Effector memory CD4-positive, alpha-beta T cell (primary cell): ENCODE measurements at regions not wholly inside any gene's neighbourhood (a gene's known extent, or its start where the extent isn't known, plus 50 kb on each side); places are given as distances from the start of the nearest gene placed in this dataset.

ENCODE experiments used
- DNase-seq, 3 donors: peaks; one replicate each; pipeline ENCODE4 v3.0.0-alpha.2; 2020
- H3K27ac ChIP-seq: 2 replicates; pipeline ENCODE4 v1.7.0; 2013; ENCODE audit warnings: mild to moderate bottlenecking, low read length, moderate library complexity; ENCODE audit not compliant: insufficient read depth, poor library complexity, severe bottlenecking
- H3K27me3 ChIP-seq: replicated peaks from 2 replicates; pipeline ENCODE4 v1.7.0; 2013; ENCODE audit warnings: mild to moderate bottlenecking, low read length; ENCODE audit not compliant: insufficient read depth, control insufficient read depth, poor library complexity, severe bottlenecking
- H3K36me3 ChIP-seq: 2 replicates; pipeline ENCODE4 v1.7.0; 2013; ENCODE audit warnings: mild to moderate bottlenecking, low read length, moderate library complexity; ENCODE audit not compliant: control insufficient read depth, insufficient read depth
- H3K4me1 ChIP-seq: 2 replicates; pipeline ENCODE4 v1.7.0; 2013; ENCODE audit warnings: low read length, mild to moderate bottlenecking; ENCODE audit not compliant: control insufficient read depth, insufficient read depth, poor library complexity, severe bottlenecking
- H3K4me3 ChIP-seq: 2 replicates; pipeline ENCODE4 v1.7.0; 2013; ENCODE audit warnings: low read length, low read depth, mild to moderate bottlenecking; ENCODE audit not compliant: insufficient read depth, poor library complexity, severe bottlenecking
- H3K9me3 ChIP-seq: 2 replicates; pipeline ENCODE4 v1.7.0; 2013; ENCODE audit warnings: mild to moderate bottlenecking, low read length, moderate library complexity; ENCODE audit not compliant: control insufficient read depth

- H3K27ac ChIP-seq = no peak overlapping the region
- no peaks in the 10 kb centered on the region for H3K4me1 ChIP-seq
- no peaks in the 10 kb centered on the region for H3K9me3 ChIP-seq
- DNase-seq = no peak
- no peaks in the 10 kb centered on the region for H3K36me3 ChIP-seq
- H3K27me3 ChIP-seq = no peaks in the 10 kb centered on the region
- no peak overlapping the region for H3K4me3 ChIP-seq
These were observed 88.9 kb upstream of the SOX5 start for GRCh38 chr12:24038211-24038997.

GRCh38 chr12:24036438-24037216, 87.2 kb upstream of the SOX5 start:
- H3K27ac ChIP-seq = no peak overlapping the region
- H3K36me3 ChIP-seq = no peaks in the 10 kb centered on the region
- no peak overlapping the region for H3K4me3 ChIP-seq
- DNase-seq = no peak
- no peaks in the 10 kb centered on the region for H3K9me3 ChIP-seq
- H3K27me3 ChIP-seq = no peaks in the 10 kb centered on the region
- H3K4me1 ChIP-seq = no peaks in the 10 kb centered on the region

- no peak for DNase-seq
- no peak overlapping the region for H3K27ac ChIP-seq
- no peaks in the 10 kb centered on the region for H3K36me3 ChIP-seq
- H3K27me3 ChIP-seq = no peaks in the 10 kb centered on the region
- no peaks in the 10 kb centered on the region for H3K4me1 ChIP-seq
- H3K9me3 ChIP-seq = no peaks in the 10 kb centered on the region
- no peak overlapping the region for H3K4me3 ChIP-seq
These were observed 85.4 kb upstream of the SOX5 start for GRCh38 chr12:24034894-24035293.

- Histone ChIP-seq H3K27me3 (no peaks in the 10 kb centered on the region), H3K27ac (no peak overlapping the region), H3K4me3 (no peak overlapping the region)
These were observed 84.7 kb upstream of the SOX5 start for GRCh38 chr12:24034160-24034559.

GRCh38 chr12:24027352-24027751, 77.9 kb upstream of the SOX5 start:
- H3K27me3 ChIP-seq = no peaks in the 10 kb centered on the region
- H3K4me3 ChIP-seq = no peak overlapping the region
- no peaks in the 10 kb centered on the region for H3K9me3 ChIP-seq
- H3K27ac ChIP-seq = no peak overlapping the region
- no peaks in the 10 kb centered on the region for H3K4me1 ChIP-seq
- no peaks in the 10 kb centered on the region for H3K36me3 ChIP-seq
- DNase-seq = no peak

More at GRCh38 chr12:24034160-24034559, 84.7 kb upstream of the SOX5 start:
- H3K9me3 ChIP-seq = no peaks in the 10 kb centered on the region
- no peaks in the 10 kb centered on the region for H3K4me1 ChIP-seq
- no peak for DNase-seq
- no peaks in the 10 kb centered on the region for H3K36me3 ChIP-seq

GRCh38 chr12:24025153-24025798, 75.8 kb upstream of the SOX5 start:
- no peak overlapping the region for H3K4me3 ChIP-seq
- H3K27ac ChIP-seq = no peak overlapping the region
- no peak for DNase-seq
- H3K27me3 ChIP-seq = no peaks in the 10 kb centered on the region
- H3K4me1 ChIP-seq = no peaks in the 10 kb centered on the region
- no peaks in the 10 kb centered on the region for H3K9me3 ChIP-seq
- H3K36me3 ChIP-seq = no peaks in the 10 kb centered on the region

- Histone ChIP-seq H3K4me1 (no peaks in the 10 kb centered on the region), H3K27me3 (no peaks in the 10 kb centered on the region), H3K27ac (no peak overlapping the region), H3K36me3 (no peaks in the 10 kb centered on the region), H3K4me3 (no peak overlapping the region), H3K9me3 (no peaks in the 10 kb centered on the region)
- no peak for DNase-seq
These were observed 73.6 kb upstream of the SOX5 start for GRCh38 chr12:24023081-24023480.

GRCh38 chr12:24021164-24021502, 71.7 kb upstream of the SOX5 start:
- H3K4me1 ChIP-seq = no peaks in the 10 kb centered on the region
- H3K4me3 ChIP-seq = no peak overlapping the region
- H3K36me3 ChIP-seq = no peaks in the 10 kb centered on the region
- no peak overlapping the region for H3K27ac ChIP-seq
- H3K27me3 ChIP-seq = no peaks in the 10 kb centered on the region
- DNase-seq = no peak
- H3K9me3 ChIP-seq = no peaks in the 10 kb centered on the region

- no peaks in the 10 kb centered on the region for H3K4me1 ChIP-seq
- H3K4me3 ChIP-seq = no peak overlapping the region
- no peak for DNase-seq
These were observed 71.1 kb upstream of the SOX5 start for GRCh38 chr12:24020397-24021163.

More at GRCh38 chr12:24020397-24021163, 71.1 kb upstream of the SOX5 start:
- Histone ChIP-seq H3K27ac (no peak overlapping the region), H3K36me3 (no peaks in the 10 kb centered on the region), H3K9me3 (no peaks in the 10 kb centered on the region), H3K27me3 (no peaks in the 10 kb centered on the region)
